ENCODE measurements at regions not wholly inside any gene's neighbourhood (a gene's known extent, or its start where the extent isn't known, plus 50 kb on each side); places are given as distances from the start of the nearest gene placed in this dataset.
"Not testable (repeated sequence)": the region's sequence is repeated elsewhere in the genome, so short reads cannot be mapped to it uniquely, and the experiment has no call there.

DNA sequence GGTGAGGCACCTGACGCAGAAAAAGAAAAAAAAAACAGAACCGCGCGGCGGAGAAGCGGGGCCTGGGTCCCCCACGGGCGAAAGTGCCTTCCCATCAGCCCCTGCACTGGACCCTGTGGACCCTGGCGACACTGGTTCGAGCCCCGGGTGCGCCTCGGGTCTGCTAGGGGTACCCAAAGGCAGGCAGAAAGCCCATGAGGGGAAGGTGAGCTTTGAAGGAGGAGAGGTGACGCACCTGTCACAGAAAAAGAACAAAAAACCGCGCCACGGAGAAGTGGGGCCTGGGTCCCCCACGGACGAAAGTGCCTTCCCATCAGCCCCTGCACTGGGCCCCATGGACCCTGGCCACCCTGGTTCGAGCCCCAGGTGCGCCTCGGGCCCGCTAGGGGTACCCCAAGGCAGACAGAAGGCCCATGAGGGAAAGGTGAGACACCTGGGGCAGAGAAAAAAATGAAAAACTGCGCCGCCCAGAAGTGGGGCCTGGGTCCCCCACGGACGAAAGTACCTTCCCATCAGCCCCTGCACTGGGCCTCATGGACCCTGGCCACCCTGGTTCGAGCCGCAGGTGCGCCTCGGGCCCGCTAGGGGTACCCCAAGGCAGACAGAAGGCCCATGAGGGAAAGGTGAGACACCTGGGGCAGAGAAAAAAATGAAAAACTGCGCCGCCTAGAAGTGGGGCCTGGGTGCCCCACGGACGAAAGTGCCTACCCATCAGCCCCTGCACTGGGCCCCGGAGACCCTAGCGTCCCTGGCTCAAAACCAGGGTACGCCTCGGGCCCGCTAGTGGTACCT is 227.4 kb downstream of the CCDC74A start:
- CTCF ChIA-PET (ENCODE audit: unreplicated experiment) = no interaction called here
- Histone ChIP-seq H2AFZ (ENCODE audit: low read length) (no peak overlapping the region), H3K9me2 (ENCODE audit: insufficient read depth, low read length) (no peaks in the 10 kb centered on the region), H3K79me2 (ENCODE audit: insufficient read depth, low read depth, low read length) (no peaks in the 10 kb centered on the region), H3K4me2 (ENCODE audit: low read length) (no peak overlapping the region), H3K4me3 (ENCODE audit: low read depth, low read length, poor library complexity, severe bottlenecking) (no peak overlapping the region), H3K27ac (ENCODE audit: low read depth, low read length, poor library complexity, severe bottlenecking) (no peak overlapping the region), H3K4me1 (ENCODE audit: insufficient read depth, low read length, poor library complexity, severe bottlenecking) (no peaks in the 10 kb centered on the region), H3K9me3 (ENCODE audit: low read length) (no peaks in the 10 kb centered on the region), H3K36me3 (ENCODE audit: insufficient read depth, low read length) (no peaks in the 10 kb centered on the region), H4K20me1 (ENCODE audit: insufficient read depth, low read length) (no peaks in the 10 kb centered on the region)
- no peak for TF ChIP-seq EZH2phosphoT487 (IDR thresholded peaks at IDR 0.05; ENCODE audit: borderline replicate concordance, low read depth, low read length)
- TF ChIP-seq, protein P1, sequence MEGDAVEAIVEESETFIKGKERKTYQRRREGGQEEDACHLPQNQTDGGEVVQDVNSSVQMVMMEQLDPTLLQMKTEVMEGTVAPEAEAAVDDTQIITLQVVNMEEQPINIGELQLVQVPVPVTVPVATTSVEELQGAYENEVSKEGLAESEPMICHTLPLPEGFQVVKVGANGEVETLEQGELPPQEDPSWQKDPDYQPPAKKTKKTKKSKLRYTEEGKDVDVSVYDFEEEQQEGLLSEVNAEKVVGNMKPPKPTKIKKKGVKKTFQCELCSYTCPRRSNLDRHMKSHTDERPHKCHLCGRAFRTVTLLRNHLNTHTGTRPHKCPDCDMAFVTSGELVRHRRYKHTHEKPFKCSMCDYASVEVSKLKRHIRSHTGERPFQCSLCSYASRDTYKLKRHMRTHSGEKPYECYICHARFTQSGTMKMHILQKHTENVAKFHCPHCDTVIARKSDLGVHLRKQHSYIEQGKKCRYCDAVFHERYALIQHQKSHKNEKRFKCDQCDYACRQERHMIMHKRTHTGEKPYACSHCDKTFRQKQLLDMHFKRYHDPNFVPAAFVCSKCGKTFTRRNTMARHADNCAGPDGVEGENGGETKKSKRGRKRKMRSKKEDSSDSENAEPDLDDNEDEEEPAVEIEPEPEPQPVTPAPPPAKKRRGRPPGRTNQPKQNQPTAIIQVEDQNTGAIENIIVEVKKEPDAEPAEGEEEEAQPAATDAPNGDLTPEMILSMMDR (conservative IDR thresholded peaks at IDR 0.05; ENCODE audit: low read length) = no peak
- POLR2A ChIA-PET = no interaction called here
- no TSS peak for BruUV-seq (replicated peaks)
- intact Hi-C loops (cut with micrococcal nuclease; ENCODE audit: unreplicated experiment) = no loop called here
- DNase-seq (ENCODE audit: low spot score) = no peak

DNA sequence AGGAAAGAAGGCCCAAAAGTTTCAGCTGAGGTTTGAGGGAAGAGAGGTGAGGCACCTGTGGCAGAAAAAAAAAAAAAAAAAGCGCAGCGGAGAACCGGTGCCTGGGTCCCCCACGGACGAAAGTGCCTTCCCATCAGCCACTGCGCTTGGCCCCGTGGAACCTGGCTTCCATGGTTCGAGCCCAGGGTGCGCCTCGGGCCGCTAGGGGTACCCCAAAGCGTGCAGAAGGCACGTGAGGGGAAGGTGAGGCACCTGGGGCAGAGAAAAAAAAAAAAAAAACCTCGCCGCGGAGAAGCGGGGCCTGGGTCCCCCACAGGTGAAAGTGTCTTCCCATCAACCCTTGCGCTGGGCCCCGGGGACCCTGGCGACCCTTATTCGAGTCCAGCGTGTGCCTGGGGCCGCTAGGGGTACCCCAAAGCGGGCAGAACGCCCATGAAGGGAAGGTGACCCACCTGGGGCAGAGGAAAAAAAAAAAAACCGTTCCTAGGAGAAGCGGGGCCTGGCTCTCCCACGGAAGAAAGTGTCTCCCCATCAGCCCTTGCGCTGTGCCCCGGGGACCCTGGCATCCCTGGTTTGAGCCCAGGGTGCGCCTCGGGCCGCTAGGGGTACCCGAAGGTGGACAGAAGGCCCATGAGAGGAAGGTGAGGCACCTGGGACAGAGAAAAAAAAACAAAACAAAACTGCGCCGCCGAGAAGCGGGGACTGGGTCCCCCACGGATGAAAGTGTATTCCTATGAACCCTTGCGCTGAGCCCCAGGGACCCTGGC is 228.6 kb downstream of the CCDC74A start:
- H3K36me3 ChIP-seq (ENCODE audit: insufficient read depth, low read length) = no peaks in the 10 kb centered on the region
- intact Hi-C loops (cut with micrococcal nuclease; ENCODE audit: unreplicated experiment) = no loop called here
- no peaks in the 10 kb centered on the region for H3K9me2 ChIP-seq (ENCODE audit: insufficient read depth, low read length)
- ChIA-PET CTCF (ENCODE audit: unreplicated experiment) (no interaction called here), POLR2A (no interaction called here)
- H3K79me2 ChIP-seq (ENCODE audit: insufficient read depth, low read depth, low read length) = no peaks in the 10 kb centered on the region
- TF ChIP-seq EZH2phosphoT487 (IDR thresholded peaks at IDR 0.05; ENCODE audit: borderline replicate concordance, low read depth, low read length) = no peak
- TF ChIP-seq, protein P1 (conservative IDR thresholded peaks at IDR 0.05; ENCODE audit: low read length) = no peak
- BruUV-seq (replicated peaks) = no TSS peak
- no peak for DNase-seq (ENCODE audit: low spot score)
- H3K4me2 ChIP-seq (ENCODE audit: low read length) = no peak overlapping the region
- no peak overlapping the region for H3K4me3 ChIP-seq (ENCODE audit: low read depth, low read length, poor library complexity, severe bottlenecking)
- H3K27ac ChIP-seq (ENCODE audit: low read depth, low read length, poor library complexity, severe bottlenecking) = no peak overlapping the region
- H3K9me3 ChIP-seq (ENCODE audit: low read length) = no peaks in the 10 kb centered on the region
- H4K20me1 ChIP-seq (ENCODE audit: insufficient read depth, low read length) = no peaks in the 10 kb centered on the region
- H2AFZ ChIP-seq (ENCODE audit: low read length) = no peak overlapping the region
- no peaks in the 10 kb centered on the region for H3K4me1 ChIP-seq (ENCODE audit: insufficient read depth, low read length, poor library complexity, severe bottlenecking)

- intact Hi-C loops (cut with micrococcal nuclease; ENCODE audit: unreplicated experiment); H3K27ac ChIP-seq (ENCODE audit: low read depth, low read length, poor library complexity, severe bottlenecking); H3K9me2 ChIP-seq (ENCODE audit: insufficient read depth, low read length); POLR2A ChIA-PET; H4K20me1 ChIP-seq (ENCODE audit: insufficient read depth, low read length); DNase-seq (ENCODE audit: low spot score); H3K36me3 ChIP-seq (ENCODE audit: insufficient read depth, low read length); H3K4me2 ChIP-seq (ENCODE audit: low read length); H3K9me3 ChIP-seq (ENCODE audit: low read length); H3K4me1 ChIP-seq (ENCODE audit: insufficient read depth, low read length, poor library complexity, severe bottlenecking); H3K4me3 ChIP-seq (ENCODE audit: low read depth, low read length, poor library complexity, severe bottlenecking); BruUV-seq (replicated peaks); H2AFZ ChIP-seq (ENCODE audit: low read length); CTCF ChIA-PET (ENCODE audit: unreplicated experiment); H3K79me2 ChIP-seq (ENCODE audit: insufficient read depth, low read depth, low read length): not testable (repeated sequence)
Observed at GRCh38 chr2:131758941-131759340, 231.3 kb downstream of the CCDC74A start.

DNA sequence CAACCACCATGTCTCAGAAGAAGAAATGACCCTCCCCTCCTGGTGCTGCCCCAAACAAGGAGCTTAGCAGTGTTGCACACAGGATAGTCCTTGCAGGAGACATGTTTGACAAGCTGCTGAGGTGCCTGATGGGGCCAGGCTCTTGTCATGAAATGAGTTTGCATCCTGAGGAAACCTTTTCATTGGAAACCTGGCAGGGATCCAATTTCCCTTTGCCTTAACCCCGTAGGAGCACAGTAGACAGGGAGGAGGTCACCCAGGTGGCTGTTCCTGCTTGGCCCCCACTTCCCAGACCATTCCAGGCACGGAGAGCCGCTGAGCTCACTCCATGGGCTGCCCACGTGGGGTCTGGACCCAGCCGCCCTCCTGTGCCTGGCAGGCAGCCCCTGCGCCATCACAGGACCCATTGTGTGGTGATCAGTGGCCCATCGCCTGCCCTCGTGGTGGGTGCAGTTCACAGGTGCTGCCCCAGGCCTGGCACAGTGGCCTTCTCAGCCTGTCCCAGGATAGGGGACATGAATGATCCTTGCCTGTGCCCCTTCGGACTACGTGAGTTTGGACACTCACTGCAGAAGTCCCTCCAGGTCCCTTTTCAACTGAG is 247.4 kb downstream of the CCDC74A start:
- H3K4me2 ChIP-seq (ENCODE audit: low read length); intact Hi-C loops (cut with micrococcal nuclease; ENCODE audit: unreplicated experiment); H3K36me3 ChIP-seq (ENCODE audit: insufficient read depth, low read length); H2AFZ ChIP-seq (ENCODE audit: low read length); H3K4me1 ChIP-seq (ENCODE audit: insufficient read depth, low read length, poor library complexity, severe bottlenecking); DNase-seq (ENCODE audit: low spot score); H3K9me2 ChIP-seq (ENCODE audit: insufficient read depth, low read length); H3K9me3 ChIP-seq (ENCODE audit: low read length); H3K4me3 ChIP-seq (ENCODE audit: low read depth, low read length, poor library complexity, severe bottlenecking); H3K79me2 ChIP-seq (ENCODE audit: insufficient read depth, low read depth, low read length); POLR2A ChIA-PET; CTCF ChIA-PET (ENCODE audit: unreplicated experiment); H3K27ac ChIP-seq (ENCODE audit: low read depth, low read length, poor library complexity, severe bottlenecking); H4K20me1 ChIP-seq (ENCODE audit: insufficient read depth, low read length); BruUV-seq (replicated peaks): not testable (repeated sequence)
